K562 (cell line): ENCODE measurements at regions not wholly inside any gene's neighbourhood (a gene's known extent, or its start where the extent isn't known, plus 50 kb on each side); places are given as distances from the start of the nearest gene placed in this dataset.

ENCODE experiments used
- BRCA1 ChIP-seq, 2 experiments: fragments of 450-650 bp in 1 of 2; sonication (generic) in 1 of 2; formaldehyde crosslinking in 1 of 2; IDR thresholded peaks; 2 replicates each; pipeline versions ENCODE4 v1.5.0 to v1.6.1; 2017 to 2020; ENCODE audit warnings: mild to moderate bottlenecking in 1 of 2, missing genetic modification reagents in 1 of 2
- CHD2 ChIP-seq: IDR thresholded peaks from 2 replicates; pipeline ENCODE4 v1.6.1; 2011; ENCODE audit warnings: low read depth, low read length
- CREM ChIP-seq: IDR thresholded peaks from 2 replicates; pipeline ENCODE4 v1.6.1; 2014; ENCODE audit warnings: antibody characterized with exemption, low read depth
- ELK1 ChIP-seq: sonication (generic); formaldehyde crosslinking; IDR thresholded peaks from 2 replicates; pipeline ENCODE4 v1.8.1; 2022; ENCODE audit warnings: missing genetic modification reagents
- ETS1 ChIP-seq: conservative IDR thresholded peaks from 2 replicates; pipeline ENCODE4 v1.6.1; 2011; ENCODE audit warnings: low read depth, mild to moderate bottlenecking, low read length; ENCODE audit not compliant: control insufficient read depth
- HCFC1 ChIP-seq: IDR thresholded peaks from 2 replicates; pipeline ENCODE4 v1.6.1; 2012; ENCODE audit warnings: low read depth, low read length, improper control_type of control experiment
- IFI16 ChIP-seq: fragments of 250-450 bp; sonication (Bioruptor Pico); IDR thresholded peaks from 2 replicates; pipeline ENCODE4 v2.1.2; 2022; ENCODE audit warnings: mild to moderate bottlenecking, inconsistent platforms
- MLLT1 ChIP-seq, 2 experiments: fragments of 450-650 bp; IDR thresholded peaks; 2 replicates each; pipeline ENCODE4 v1.6.1; 2016
- NFE2L1 ChIP-seq: fragments of 450-650 bp; IDR thresholded peaks from 2 replicates; pipeline ENCODE4 v1.6.1; 2016; ENCODE audit warnings: missing genetic modification characterization, low read depth, mild to moderate bottlenecking, missing compliant biosample characterization, moderate library complexity, borderline replicate concordance
- PATZ1 ChIP-seq: fragments of 250-450 bp; sonication (Bioruptor Pico); IDR thresholded peaks from 2 replicates; pipeline ENCODE4 v1.5.0; 2020; ENCODE audit warnings: mild to moderate bottlenecking, borderline replicate concordance
- POLR2A ChIP-seq: fragments of 450-650 bp; conservative IDR thresholded peaks from 2 replicates; pipeline ENCODE4 v1.6.1; 2016
- POLR2AphosphoS2 ChIP-seq: IDR thresholded peaks from 2 replicates; pipeline ENCODE4 v1.6.1; 2012; ENCODE audit warnings: low read length, improper control_type of control experiment
- RNF219 ChIP-seq: fragments of 250-450 bp; sonication (Bioruptor Pico); IDR thresholded peaks from 2 replicates; pipeline ENCODE4 v1.5.0; 2022; ENCODE audit warnings: mild to moderate bottlenecking

- TF ChIP-seq IFI16 (no peak), POLR2AphosphoS2 (no peak), ETS1 (no peak), PATZ1 (CRISPR knock-in tag) (no peak), ELK1 (CRISPR knock-in tag) (no peak), MLLT1 (IDR thresholded peaks at IDR 0.05) (no peak), RNF219 (CRISPR knock-in tag) (no peak), NFE2L1 (tag) (no peak), CHD2 (no peak), HCFC1 (no peak), BRCA1 (IDR thresholded peaks at IDR 0.05) (no peak), BRCA1 (CRISPR knock-in tag; IDR thresholded peaks at IDR 0.05) (no peak), POLR2A (no peak), CREM (no peak)
These were observed 174.9 kb upstream of the CTSO start for GRCh38 chr4:156128616-156129015.
